ENCODE measurements at regions not wholly inside any gene's neighbourhood (a gene's known extent, or its start where the extent isn't known, plus 50 kb on each side); places are given as distances from the start of the nearest gene placed in this dataset.
"Not testable (repeated sequence)": the region's sequence is repeated elsewhere in the genome, so short reads cannot be mapped to it uniquely, and the experiment has no call there.

DNA sequence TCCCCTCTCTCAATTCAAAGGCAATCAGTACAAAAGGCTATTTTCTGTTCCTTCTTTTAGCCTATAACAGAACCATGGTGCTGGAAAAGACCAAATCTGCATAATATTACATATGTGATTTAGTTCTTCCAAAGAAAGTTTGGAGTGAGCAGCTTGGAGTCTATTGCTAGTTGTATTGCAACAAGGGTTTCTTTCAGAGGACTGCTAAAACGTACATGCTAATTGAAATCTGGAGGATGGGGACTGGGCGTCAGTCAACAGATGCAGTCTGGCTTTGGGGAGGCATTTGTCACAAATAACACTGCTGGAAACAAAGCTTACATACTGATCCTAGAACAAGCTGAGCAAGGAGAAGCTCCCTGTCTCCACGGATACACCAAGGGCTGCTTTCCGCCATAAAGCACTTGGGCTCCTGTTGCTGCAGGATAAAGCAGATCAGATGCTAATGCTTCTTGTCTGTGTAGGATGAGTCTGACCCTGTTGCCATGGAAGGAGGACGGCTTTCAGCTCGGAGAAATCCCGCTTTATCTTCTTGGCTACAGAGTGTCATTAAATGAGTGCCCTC lies 883.5 kb downstream of the SORCS1 start:
- DNase-seq: no peak

DNA sequence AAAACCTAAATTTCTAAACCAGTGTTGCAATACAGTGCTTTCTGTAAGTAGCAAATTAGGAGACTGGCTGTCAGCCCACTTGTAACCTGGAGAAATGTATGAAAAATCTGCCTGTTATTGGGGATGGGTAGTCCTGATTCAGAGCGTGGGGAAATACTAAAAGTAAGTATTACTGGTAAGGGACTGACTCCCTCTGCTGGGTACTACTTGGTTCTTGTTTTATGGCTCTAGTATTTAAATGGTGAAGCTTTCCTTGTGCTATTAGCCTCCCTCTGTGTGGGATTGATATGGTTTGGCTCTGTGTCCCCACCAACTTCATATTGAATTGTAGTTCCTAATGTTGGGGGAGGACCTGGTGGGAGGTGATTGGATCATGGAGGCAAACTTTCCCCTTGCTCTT lies 886.1 kb downstream of the SORCS1 start:
- DNase-seq: no peak

DNA sequence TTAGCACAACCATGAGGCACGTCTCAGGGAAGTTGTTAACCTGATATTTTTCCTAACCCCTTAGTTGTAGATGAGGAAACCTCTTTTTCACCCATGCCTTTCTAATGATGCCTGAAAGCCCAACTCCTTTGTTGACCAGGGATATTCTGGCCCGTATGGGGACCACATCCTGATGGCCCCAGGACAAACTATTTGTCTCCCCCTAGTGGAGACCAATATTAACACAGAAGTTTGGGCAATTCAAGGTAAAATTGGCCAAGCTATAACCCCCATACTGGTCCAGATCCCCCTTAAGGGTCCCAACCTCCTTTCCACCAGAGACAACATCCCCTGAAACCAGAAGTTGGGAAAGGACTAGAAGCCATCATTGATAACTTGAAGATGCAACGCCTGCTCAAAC lies 893.3 kb downstream of the SORCS1 start:
- DNase-seq: no peak

DNA sequence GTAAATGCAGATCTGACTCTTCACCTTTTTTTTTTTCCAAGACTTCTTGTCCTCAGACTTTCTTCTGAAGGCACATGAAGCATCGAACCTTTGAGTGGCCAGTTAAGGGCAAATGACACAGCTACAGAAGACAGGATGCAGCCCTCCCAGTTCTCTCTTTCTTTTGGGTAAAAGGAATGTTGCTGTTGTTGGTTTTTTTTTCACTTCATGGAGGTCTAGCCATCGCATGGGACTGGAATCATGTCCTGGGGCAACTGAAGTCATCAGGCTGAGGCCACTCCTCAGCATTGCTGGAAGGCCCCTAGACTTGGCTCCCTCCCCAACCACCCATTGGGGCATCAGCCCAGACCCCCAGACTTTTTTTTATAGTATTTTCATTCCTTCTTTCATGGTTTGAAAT lies 896.5 kb downstream of the SORCS1 start:
- DNase-seq: no peak

DNA sequence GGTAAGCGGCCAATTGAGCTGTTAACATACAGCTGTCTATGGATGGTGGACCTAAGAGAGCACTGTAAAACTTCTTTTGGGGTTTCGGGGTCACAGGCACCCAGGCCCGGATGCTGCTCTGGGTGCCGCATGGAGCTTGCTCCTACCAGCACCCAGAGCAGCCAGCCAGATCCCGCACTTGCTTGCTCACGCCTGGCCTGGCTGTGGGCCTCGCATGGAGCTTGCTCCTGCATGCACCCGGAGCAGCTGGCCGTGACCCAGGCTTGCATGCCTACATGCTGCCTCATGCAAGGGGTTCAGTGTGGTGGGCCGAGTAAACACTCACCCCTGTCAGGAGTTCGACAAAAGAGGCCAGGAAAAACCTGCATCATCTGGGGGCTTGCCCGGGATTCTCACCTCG lies 896.9 kb downstream of the SORCS1 start:
- no peak for DNase-seq

DNA sequence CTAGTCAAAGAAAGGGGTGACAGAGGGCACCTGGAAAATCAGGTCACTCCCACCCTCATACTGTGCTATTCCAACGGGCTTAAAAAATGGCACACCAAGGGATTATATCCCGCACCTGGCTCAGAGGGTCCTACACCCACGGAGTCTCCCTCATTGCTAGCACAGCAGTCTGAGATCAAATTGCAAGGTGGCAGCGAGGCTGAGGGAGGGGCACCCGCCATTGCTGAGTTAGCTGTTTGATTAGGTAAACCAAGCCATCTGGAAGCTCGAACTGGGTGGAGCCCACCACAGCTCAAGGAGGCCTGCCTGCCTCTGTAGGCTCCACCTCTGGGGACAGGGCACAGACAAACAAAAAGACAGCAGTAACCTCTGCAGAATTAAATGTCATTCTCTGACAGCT lies 907.1 kb downstream of the SORCS1 start:
- DNase-seq: not testable (repeated sequence)

DNA sequence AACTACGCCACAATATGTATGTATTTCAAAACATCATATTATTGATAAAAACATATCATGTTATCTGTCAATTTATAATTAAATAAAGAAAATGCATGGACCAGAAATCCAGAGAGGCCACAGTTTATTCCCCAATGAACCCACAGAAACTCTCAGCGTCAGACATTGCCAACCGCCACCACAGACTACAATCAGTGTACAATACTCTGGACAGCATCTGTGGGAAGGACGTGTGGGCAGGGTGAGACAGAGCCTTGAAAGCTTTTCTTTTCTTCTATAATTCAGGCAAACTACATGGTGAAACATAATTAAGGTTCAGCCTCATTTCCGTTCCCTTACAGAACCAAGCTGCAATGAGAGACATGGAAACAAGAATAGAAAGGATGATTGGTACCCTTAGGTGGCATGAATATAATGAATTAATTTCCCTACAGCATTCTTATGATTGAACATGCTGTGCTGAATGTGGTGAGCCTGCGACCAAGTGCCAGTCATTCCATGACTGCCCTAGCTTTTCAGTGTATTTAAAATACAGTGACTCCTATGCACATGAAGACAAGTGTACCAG lies 909.3 kb downstream of the SORCS1 start:
- DNase-seq: no peak

DNA sequence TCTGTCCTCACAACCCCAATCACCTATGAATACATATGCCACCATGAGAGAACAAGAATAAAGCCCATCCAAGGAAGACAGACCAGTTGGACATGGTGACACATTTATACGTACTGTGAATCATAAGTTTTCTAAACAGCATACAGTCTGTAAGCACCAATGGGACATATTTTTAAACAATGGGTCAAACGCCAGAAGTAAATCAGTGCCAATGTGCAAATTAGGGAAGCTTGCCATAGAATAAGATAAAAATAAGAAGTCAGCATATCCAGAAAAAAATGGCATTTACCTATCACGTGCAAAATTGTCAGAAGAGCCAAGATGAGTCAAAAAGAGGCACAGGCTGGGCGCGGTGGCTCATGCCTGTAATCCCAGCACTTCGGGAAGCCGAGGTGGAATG lies 910.4 kb downstream of the SORCS1 start:
- no peak for DNase-seq

DNA sequence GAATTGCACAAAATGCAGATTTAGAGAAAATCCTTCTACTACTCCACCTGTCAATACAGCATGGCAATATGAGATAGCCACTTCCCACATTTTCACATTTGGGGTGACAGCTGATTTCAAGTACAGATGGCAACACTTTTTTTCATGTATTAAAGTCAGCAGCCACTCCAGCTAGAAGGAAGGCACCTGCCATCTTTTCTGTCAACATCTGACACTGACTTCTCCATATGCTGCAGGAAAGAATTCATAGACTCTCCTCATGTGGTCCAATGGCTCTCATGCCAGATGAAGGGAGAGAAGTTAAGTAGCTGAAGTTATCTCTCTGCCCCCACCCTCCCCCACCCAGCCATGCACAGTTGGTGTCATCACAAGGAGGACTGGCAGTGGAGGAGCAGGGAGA lies 912.0 kb downstream of the SORCS1 start:
- no peak for DNase-seq

DNA sequence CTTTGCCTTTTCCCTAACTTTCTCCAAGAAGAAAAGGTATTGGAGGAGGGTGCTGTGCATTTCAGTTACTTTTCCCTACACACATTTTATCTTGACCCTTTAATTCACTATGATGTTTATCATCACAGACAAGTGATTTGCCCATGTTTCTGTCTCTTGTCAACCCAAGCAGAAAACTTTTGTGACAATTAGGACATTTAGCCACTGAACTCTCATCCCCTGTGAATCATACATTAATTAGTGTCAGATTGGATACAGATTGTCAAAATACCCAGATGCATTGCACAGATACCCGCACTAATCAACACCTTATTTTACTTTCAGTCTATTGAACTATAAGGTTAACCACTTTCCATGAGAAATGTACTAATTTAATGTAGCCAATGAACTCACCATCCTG lies 912.9 kb downstream of the SORCS1 start:
- DNase-seq: no peak

DNA sequence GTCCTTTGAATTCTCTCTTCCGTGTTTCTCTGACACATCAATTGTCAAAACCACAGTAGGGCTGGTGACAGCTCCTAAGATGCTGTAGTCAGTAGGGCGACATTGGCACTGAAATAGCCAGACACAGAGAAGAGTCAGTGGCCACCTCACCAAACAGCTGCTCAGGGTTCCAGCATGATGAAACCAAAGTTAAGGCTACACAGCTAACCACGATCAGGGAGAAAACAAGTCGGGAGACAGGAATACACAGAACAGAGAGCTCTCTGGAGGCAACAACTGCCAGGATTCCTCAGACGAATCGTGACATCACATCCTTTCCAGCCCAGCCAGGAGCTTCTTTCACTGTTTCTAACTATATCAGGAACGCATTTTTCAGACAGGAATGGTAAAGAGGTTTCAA lies 922.2 kb downstream of the SORCS1 start:
- no peak for DNase-seq

DNA sequence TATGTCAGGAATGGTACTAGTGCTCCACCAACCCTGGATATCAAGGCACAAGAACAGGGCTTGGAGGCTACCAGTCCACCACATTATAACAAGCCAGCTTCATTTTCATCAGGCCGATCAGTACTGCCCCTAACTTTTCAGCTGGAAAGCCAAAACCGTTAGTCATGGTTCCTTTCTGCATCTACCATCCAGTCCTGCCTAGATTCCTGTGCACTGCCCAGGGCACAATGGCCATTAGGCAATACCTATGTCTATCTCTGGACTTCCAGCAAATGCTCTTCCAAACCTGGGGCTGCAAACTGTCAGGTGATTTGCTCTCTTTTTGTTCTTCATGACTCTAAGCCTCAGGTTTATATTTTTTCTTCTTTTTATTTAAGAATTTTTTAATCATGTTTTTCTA lies 937.7 kb downstream of the SORCS1 start:
- DNase-seq: no peak

DNA sequence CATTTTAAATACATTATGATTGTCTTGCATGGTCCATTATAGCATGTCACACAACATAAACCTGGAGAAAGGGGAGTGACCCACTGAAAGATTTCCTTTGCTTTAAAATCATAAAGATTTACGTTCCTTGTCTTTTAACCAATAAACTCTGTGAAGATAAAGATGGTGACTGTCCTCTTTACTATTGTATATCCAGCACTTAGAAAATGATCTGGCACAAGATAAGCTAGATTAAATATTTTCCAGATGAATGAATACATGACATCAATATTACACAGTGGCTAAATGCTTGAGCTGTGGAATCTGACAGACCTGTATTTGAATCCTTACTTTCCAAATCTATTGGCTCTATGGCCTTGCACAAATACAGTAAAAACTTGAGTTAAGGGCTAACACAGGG lies 938.4 kb downstream of the SORCS1 start:
- no peak for DNase-seq

DNA sequence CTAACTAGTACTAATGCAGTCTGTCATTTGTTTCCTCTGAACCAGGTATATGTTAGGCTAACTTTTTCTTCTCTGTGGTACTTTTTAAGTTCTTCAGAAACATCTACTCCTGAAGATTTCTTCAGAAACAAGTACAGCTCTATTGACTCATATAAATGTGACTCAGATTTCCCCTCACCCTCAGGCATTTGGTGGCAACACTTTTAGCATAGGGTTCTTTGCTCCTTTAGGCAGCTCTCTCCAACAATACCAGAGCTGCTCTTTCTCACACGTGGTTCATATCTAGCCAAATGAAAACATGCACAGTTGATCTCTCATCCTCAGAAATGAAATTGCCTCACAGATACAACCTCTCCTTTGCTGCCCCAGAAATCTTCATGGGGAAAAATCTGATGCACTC lies 939.8 kb downstream of the SORCS1 start:
- no peak for DNase-seq

DNA sequence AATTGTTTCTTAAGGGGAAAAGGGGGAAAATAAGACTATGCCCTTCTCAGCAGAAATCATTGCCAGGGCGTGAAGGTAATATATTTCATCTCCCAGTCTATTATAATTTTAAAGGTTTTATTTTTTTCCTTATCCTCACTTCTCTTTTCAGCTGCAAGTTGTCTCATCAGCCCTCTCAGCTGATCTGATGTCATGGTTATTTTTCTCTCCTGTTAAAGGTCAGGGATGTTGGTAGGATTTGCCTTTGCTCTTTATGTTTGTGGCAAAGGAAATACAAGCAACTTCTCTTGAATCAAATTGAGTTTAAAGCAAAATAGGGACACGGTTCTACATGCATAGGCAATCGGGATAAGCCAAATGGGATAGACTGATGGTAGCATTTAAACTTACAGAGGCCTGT lies 946.9 kb downstream of the SORCS1 start:
- DNase-seq: no peak

DNA sequence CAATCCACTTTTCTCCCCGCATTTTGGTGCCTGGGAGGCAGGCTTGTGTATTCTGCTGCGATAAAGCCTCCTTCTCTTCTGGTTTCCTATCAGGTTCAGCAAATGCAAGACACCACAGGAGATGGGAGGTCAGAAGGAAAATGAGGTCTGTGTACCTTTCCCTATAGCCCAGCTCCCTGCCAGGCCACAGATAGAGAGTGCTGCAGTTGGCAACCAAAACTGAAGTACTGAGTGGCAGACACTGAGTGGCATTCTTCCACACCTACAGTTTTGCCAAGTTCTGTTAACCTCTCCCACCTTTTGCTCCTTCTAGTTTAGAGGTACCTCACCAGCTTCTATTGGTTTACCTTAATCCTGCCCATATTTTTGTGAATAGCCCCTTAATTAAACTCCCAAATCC lies 948.4 kb downstream of the SORCS1 start:
- no peak for DNase-seq

DNA sequence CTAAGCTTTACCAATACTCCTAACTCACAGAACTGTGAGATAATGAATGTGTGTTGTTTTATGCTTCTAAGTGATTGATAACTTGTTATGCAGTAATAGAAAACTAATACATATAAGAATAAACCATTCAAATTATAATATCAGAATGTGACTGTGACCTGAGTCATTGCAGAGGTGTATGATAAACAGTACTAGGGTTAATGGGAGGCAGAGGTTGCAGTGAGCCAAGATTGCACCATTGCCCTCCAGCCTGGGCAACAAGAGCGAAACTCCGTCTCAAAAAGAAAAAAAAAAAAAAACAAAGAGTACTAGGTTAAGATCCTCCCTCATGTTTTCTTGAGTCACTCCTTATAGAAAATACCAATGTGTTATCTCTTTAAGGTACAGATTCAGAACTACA lies 950.3 kb downstream of the SORCS1 start:
- DNase-seq: no peak

DNA sequence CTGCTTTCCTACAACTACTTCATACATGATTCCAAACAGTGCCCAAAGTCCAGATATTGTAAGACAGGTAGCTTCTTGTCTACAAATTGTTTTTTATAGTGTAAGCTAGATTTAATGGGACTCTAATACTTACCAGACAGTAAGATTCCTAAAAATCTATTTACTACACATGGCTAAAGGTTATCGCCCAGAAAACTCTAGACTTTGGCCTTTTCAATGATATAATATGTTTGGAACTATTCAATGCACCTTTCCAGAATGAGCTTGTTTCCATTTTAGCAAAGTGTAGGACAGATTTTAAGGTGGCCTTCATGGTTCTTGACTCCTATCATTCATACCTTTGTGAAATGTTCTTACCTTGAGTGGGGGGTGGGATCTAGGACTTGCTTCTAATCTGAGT lies 951.0 kb downstream of the SORCS1 start:
- no peak for DNase-seq

DNA sequence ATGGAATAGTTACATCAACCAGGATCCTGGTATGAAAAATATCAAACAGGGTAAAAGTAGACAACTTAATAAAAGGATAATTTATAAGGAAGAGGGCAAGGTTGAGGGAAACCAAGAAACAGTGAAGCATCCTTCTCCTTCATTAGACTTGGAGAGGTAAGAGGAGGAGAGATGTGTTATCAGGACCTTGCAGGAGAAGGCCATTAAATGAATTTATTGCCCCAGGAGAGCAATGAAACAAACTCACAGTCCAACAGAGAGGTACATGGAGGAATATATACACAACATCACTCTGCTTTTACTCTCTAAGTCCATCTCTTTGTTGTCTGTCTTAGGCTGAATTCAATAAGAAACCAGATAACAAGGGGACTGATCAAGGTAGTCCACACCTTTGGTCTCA lies 966.2 kb downstream of the SORCS1 start:
- no peak for DNase-seq

DNA sequence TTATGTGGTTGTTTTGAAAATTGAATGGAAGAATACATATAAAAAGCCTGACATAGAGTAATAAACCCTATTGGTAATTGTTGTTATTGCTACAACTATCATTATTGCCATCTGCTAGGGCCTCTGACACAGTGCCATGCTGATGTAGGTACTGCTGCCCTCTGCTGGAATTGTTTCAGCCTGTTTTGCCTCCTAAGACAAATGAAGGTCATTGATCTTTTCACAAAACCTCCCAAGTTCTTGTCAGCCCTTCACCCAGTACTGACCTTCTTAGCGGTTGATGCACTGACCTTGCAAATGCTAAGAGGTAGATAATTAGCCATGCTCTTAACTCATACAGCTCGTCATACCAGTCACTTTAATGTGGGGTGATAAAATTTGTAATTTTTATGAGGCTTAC lies 975.2 kb downstream of the SORCS1 start:
- DNase-seq: no peak

DNA sequence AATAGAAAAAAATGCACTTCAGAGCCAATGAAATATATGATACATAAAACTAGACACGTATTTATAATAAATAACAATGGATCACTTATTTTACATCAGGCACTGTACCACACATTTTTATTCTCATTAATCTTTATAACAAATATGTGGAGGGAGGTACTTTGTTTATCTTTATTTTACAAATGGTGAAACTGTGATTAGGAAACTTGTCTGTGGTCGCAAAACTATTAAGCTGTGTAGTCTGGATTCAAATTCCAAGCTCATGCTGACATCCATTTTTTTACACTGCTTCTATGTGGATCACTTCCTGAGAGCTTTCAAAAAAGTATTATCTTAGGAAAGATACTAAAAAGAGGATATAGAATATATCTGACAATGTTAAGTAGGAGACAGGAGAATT lies 978.6 kb downstream of the SORCS1 start:
- DNase-seq: no peak

DNA sequence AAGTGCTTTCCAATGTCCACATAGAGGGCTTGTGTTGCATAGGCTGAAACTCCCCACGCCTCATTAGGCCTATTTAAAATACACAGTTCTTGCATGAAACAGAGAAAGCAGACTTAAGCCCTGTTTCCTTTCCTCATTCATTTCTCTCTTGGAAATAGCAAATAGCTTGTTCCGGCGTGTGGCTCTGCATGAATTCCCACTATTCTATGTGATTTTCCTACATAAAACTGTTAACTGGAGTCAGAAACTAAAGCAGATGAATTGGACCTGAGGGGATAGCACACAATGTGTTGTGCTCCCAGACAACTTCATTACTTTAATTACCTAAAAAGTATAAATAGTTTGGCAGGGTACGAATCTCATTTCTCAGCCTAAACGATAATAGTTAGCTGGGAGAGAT lies 981.5 kb downstream of the SORCS1 start:
- DNase-seq: no peak

DNA sequence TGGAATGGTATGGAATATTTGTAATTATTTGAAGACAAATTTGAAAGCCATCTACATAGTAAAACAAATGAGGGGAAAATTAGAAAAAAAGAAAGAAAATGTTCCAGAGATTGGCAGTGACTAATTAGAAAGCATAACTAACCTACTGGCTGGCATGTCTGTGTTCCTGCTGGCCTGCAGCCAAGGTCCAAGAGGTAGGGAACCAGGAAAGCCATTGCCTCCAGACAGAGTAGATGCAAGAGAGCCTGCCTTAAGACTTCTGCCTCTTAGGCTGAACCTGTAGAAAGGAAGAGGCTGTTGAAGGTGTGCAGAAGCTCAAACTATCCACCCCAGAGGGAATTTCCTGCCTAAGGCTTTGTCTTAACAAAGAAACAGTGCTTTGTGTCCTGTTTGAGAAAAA lies 982.0 kb downstream of the SORCS1 start:
- DNase-seq: no peak

DNA sequence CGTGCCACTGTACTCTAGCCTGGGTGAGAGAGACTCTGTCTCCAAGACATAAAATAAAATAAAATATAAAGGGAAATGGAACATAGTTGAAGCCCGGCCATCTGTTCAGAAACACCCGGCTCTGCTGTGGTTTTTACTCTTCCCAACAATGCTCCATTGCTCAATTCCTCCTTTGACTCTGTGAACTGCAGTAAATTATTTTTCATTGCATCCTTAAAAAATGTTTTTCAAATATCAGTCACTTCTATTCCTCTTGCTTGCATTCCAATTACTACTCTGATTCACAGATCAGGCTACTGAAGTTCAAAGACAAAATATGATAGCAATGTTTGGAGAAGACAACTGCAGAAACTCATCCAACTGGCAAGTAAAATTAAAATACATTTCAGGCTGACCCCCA lies 983.0 kb downstream of the SORCS1 start:
- no peak for DNase-seq

DNA sequence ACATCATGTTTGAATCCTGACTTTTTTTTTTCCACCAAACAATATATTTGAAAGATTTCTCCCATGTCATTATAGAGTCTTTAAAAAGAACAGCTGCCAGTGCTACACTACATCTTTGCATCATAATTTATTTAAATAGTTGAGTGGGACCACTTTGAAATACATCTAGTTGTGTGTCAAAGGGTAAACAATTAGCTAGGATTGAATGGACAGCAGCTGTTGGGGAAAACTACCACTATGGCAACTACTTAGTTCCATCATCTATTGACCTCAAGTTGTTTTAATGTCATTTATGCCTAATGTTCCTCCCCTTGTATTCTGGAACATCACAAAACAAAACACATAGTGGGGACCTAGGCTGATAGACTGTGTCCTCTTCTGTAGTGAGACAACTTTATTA lies 985.1 kb downstream of the SORCS1 start:
- DNase-seq: no peak

All from DMS 273 treated with DMSO at 0.1 percent for 48 hours (cell line).